B cell (primary cell): ENCODE measurements at regions not wholly inside any gene's neighbourhood (a gene's known extent, or its start where the extent isn't known, plus 50 kb on each side); places are given as distances from the start of the nearest gene placed in this dataset.
"Not testable (repeated sequence)": the region's sequence is repeated elsewhere in the genome, so short reads cannot be mapped to it uniquely, and the experiment has no call there.

Source experiments
- ATAC-seq: fragments of 200-7000 bp; cut with Tn5 transposase; one replicate; pipeline ENCODE4 v1.10.0; 2021; ENCODE audit warnings: low read depth, mild to moderate bottlenecking, moderate number of reproducible peaks, moderate library complexity
- CTCF ChIA-PET: fragments of 350-600 bp; sonication (Branson Sonifier 250); formaldehyde crosslinking; loops from one replicate; lab custom pipeline; 2021; ENCODE audit warnings: antibody characterized with exemption, inconsistent platforms; lab: Charles Lee
- POLR2A ChIA-PET: fragments of 350-600 bp; sonication (Branson Sonifier 250); formaldehyde crosslinking; loops from one replicate; lab custom pipeline; 2021; ENCODE audit warnings: antibody characterized with exemption; lab: Charles Lee
- DNase-seq: peaks from one replicate; pipeline ENCODE4 v3.0.0; 2013
- H2AFZ ChIP-seq: 2 replicates; pipeline ENCODE4 v1.6.1; 2012; ENCODE audit warnings: mild to moderate bottlenecking, low read depth, low read length; ENCODE audit not compliant: insufficient read depth, poor library complexity, severe bottlenecking
- H3K27ac ChIP-seq, 2 donors: 1 replicate in 1 of 2; 2 replicates in 1 of 2; pipeline ENCODE4 v1.5.1; 2012 to 2013; ENCODE audit warnings: low read length in 2 of 2, mild to moderate bottlenecking in 2 of 2, moderate library complexity in 1 of 2
- H3K27me3 ChIP-seq, 4 experiments: fragments of 200-600 bp in 1 of 4; sonication (generic) in 1 of 4; replicated peaks in 1 of 4; 1 replicate in 2 of 4; 2 replicates in 2 of 4; pipeline versions ENCODE4 v1.6.1 to v1.7.0; 2013 to 2016; ENCODE audit warnings: low read length in 3 of 4, mild to moderate bottlenecking in 2 of 4, mixed read lengths in 1 of 4, moderate library complexity in 1 of 4; ENCODE audit not compliant: insufficient read depth in 4 of 4, control insufficient read depth in 3 of 4; ENCODE audit errors: control extremely low read depth in 1 of 4
- H3K36me3 ChIP-seq, 2 experiments: replicated peaks in 1 of 2; 1 replicate in 1 of 2; 2 replicates in 1 of 2; pipeline versions ENCODE4 v1.6.1 to v1.7.1; 2013; ENCODE audit warnings: low read length in 1 of 2; ENCODE audit not compliant: insufficient read depth in 2 of 2, control insufficient read depth in 1 of 2; ENCODE audit errors: control extremely low read depth in 1 of 2, extremely low read depth in 1 of 2
- H3K4me1 ChIP-seq, 2 donors: fragments of 200-600 bp in 1 of 2; sonication (generic) in 1 of 2; 1 replicate in 1 of 2; 2 replicates in 1 of 2; pipeline versions ENCODE4 v1.5.1 to v1.6.1; 2013 to 2017; ENCODE audit warnings: low read length in 2 of 2; ENCODE audit not compliant: control insufficient read depth in 2 of 2, insufficient read depth in 2 of 2
- H3K4me2 ChIP-seq: replicated peaks from 2 replicates; pipeline ENCODE3; 2012; ENCODE audit warnings: mild to moderate bottlenecking, low read depth, low read length; ENCODE audit not compliant: poor library complexity, severe bottlenecking
- H3K4me3 ChIP-seq, 5 experiments: fragments of 200-600 bp in 1 of 5; sonication (generic) in 1 of 5; 1 replicate in 3 of 5; 2 replicates in 2 of 5; pipeline versions ENCODE4 v1.5.1 to v1.7.0; 2011 to 2016; ENCODE audit warnings: low read length in 4 of 5, mild to moderate bottlenecking in 4 of 5, low read depth in 2 of 5, control low read depth in 1 of 5, moderate library complexity in 1 of 5; ENCODE audit not compliant: insufficient read depth in 1 of 5; ENCODE audit errors: control extremely low read depth in 1 of 5, extremely low read depth in 1 of 5
- H3K79me2 ChIP-seq: fragments of 200-600 bp; sonication (generic); one replicate; pipeline ENCODE4 v1.6.0; 2016; ENCODE audit warnings: low read length; ENCODE audit not compliant: control insufficient read depth, insufficient read depth
- H3K9ac ChIP-seq: fragments of 200-600 bp; sonication (generic); 2 replicates; pipeline ENCODE4 v1.6.1; 2017; ENCODE audit warnings: mild to moderate bottlenecking, low read length, moderate library complexity
- H3K9me3 ChIP-seq, 3 donors: one replicate each; pipeline versions ENCODE4 v1.6.1 to v1.7.1; 2013; ENCODE audit warnings: low read length in 2 of 3; ENCODE audit not compliant: control insufficient read depth in 2 of 3, insufficient read depth in 1 of 3; ENCODE audit errors: control extremely low read depth in 1 of 3
- H4K20me1 ChIP-seq: 2 replicates; pipeline ENCODE4 v1.6.0; 2012; ENCODE audit warnings: mild to moderate bottlenecking, low read length; ENCODE audit not compliant: insufficient read depth, control insufficient read depth, poor library complexity, severe bottlenecking
- H3K27ac Mint-ChIP-seq: one replicate; pipeline ENCODE4 v1.8.0; 2021; ENCODE audit warnings: mixed read lengths
- H3K27me3 Mint-ChIP-seq: one replicate; pipeline ENCODE4 v1.8.0; 2021; ENCODE audit warnings: mixed read lengths
- H3K4me1 Mint-ChIP-seq: one replicate; pipeline ENCODE4 v1.8.0; 2021; ENCODE audit warnings: mixed read lengths
- H3K4me3 Mint-ChIP-seq: one replicate; pipeline ENCODE4 v1.8.0; 2021; ENCODE audit warnings: mixed read lengths
- H3K9me3 Mint-ChIP-seq: one replicate; pipeline ENCODE4 v1.8.0; 2022; ENCODE audit warnings: mixed read lengths; ENCODE audit not compliant: insufficient read depth
- EZH2 ChIP-seq: IDR thresholded peaks from 2 replicates; pipeline ENCODE4 v1.6.1; 2012; ENCODE audit warnings: borderline replicate concordance, low read depth, mild to moderate bottlenecking, moderate library complexity, low read length; ENCODE audit not compliant: insufficient read depth, poor library complexity, severe bottlenecking
- WGBS: methylation state at CpG from one replicate; pipeline ENCODE4 v1.1.5; 2013; ENCODE audit warnings: missing lambda C conversion rate; ENCODE audit not compliant: insufficient coverage; 5-methylcytosine and 5-hydroxymethylcytosine counted together
- intact Hi-C: fragments of 100-400 bp; cut with micrococcal nuclease; formaldehyde crosslinking; loops from one replicate; pipeline ENCODE4 v1.10.0; 2022
- TF ChIP-seq, protein P1 (sequence below): fragments of 200-600 bp; IDR thresholded peaks from one replicate; pipeline ENCODE4 v1.8.0; 2022; ENCODE audit warnings: antibody characterized with exemption, mild to moderate bottlenecking

DNA sequence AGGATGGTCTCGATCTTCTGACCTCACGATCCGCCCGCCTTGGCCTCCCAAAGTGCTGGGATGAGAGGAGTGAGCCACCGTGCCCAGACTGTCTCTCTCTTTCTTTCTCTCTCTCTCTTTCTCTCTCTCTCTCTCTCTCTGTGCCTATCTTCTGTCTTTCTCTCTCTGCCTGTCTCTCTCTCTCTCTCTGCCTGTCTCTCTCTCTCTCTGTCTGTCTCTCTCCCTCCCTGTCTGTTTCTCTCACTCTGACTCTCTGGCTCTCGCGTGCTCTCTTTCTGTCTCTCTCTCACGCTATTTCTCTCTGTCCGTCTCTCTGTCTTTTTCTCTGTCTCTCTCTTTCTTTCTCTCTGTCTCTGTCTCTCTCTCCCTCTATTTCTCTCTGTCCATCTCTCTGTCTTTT lies 3911.2 kb upstream of the OR11H1 start:
- Mint-ChIP-seq H3K27me3 (no peaks in the 10 kb centered on the region), H3K4me3 (no peak overlapping the region), H3K27ac (no peak overlapping the region), H3K9me3 (peaks cover 27% of the 10 kb centered on the region), H3K4me1 (no peaks in the 10 kb centered on the region)
- DNase-seq (no peak), ATAC-seq (no peak)
- POLR2A ChIA-PET: no interaction called here
- CTCF ChIA-PET: no interaction called here
- TF ChIP-seq, protein P1, sequence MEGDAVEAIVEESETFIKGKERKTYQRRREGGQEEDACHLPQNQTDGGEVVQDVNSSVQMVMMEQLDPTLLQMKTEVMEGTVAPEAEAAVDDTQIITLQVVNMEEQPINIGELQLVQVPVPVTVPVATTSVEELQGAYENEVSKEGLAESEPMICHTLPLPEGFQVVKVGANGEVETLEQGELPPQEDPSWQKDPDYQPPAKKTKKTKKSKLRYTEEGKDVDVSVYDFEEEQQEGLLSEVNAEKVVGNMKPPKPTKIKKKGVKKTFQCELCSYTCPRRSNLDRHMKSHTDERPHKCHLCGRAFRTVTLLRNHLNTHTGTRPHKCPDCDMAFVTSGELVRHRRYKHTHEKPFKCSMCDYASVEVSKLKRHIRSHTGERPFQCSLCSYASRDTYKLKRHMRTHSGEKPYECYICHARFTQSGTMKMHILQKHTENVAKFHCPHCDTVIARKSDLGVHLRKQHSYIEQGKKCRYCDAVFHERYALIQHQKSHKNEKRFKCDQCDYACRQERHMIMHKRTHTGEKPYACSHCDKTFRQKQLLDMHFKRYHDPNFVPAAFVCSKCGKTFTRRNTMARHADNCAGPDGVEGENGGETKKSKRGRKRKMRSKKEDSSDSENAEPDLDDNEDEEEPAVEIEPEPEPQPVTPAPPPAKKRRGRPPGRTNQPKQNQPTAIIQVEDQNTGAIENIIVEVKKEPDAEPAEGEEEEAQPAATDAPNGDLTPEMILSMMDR: no peak
- TF ChIP-seq EZH2: no peak
- Histone ChIP-seq H3K27ac (no peak overlapping the region), H3K79me2 (no peaks in the 10 kb centered on the region), H3K9me3 (peaks cover 0 to 65% (median 0%) of the 10 kb centered on the region in 3 donors), H3K4me3 (no peak overlapping the region), H3K27me3 (no peaks in the 10 kb centered on the region), H3K4me2 (no peak overlapping the region), H3K4me1 (no peaks in the 10 kb centered on the region), H3K9ac (no peak overlapping the region), H2AFZ (no peak overlapping the region), H3K36me3 (no peaks in the 10 kb centered on the region), H4K20me1 (no peaks in the 10 kb centered on the region)
- 93% methylated on average over 9 of the region's 9 CpGs for WGBS
- intact Hi-C loops: no loop called here

DNA sequence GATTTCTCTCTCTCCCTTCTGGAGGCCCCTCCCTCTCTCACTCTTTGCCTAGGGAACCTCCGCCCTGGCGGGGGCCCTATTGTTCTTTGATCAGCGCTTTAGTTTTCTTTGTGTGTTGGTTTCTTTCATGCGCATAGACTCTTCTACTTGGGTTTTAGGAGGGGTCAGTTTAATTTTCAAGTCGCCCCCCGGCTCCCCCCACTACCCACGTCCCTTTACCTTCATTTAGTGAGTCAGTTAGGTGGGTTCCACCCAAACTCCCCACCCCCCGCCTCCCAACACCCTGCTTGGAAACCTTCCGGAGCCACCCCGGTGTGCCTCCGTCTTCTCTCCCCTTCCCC lies 3909.7 kb upstream of the OR11H1 start:
- intact Hi-C loops, H3K27ac Mint-ChIP-seq, H3K4me2 ChIP-seq, CTCF ChIA-PET, H3K36me3 ChIP-seq, H3K9ac ChIP-seq, H3K27me3 Mint-ChIP-seq, H3K27ac ChIP-seq, ATAC-seq, DNase-seq, H3K4me3 ChIP-seq, H4K20me1 ChIP-seq, H3K4me3 Mint-ChIP-seq, H2AFZ ChIP-seq, H3K4me1 Mint-ChIP-seq, H3K4me1 ChIP-seq, H3K27me3 ChIP-seq, POLR2A ChIA-PET, H3K79me2 ChIP-seq: not testable (repeated sequence)
- no CpG with 5 or more reads among the region's 11 CpGs for WGBS
- peaks cover 0 to 55% (median 1%) of the 10 kb centered on the region in 3 donors for H3K9me3 ChIP-seq
- H3K9me3 Mint-ChIP-seq: peaks cover 25% of the 10 kb centered on the region

DNA sequence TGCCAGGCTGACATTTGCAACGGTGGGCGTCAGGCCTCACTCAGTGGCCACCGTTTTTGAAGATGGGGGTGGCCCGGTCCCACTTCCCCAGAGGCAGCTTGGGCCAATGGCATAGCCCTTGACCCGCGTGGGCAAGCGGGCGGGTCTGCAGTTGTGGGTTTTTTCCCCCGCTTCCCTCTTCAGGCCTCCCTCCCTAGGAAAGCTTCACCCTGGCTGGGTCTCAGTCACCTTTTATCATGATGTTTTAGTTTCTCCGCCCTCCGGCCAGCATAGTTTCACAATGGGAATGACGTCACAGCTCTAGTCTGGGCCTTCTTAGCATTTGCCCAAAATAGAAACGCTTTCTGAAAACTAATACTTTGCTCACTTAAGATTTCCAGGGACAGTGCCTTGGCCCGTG lies 3909.3 kb upstream of the OR11H1 start:
- POLR2A ChIA-PET, H3K4me1 ChIP-seq, ATAC-seq, H3K27ac Mint-ChIP-seq, H3K4me3 ChIP-seq, H2AFZ ChIP-seq, H3K4me2 ChIP-seq, H3K4me3 Mint-ChIP-seq, H3K9ac ChIP-seq, CTCF ChIA-PET, H3K27me3 ChIP-seq, intact Hi-C loops, H3K79me2 ChIP-seq, H3K27me3 Mint-ChIP-seq, H4K20me1 ChIP-seq, DNase-seq, H3K4me1 Mint-ChIP-seq, H3K27ac ChIP-seq, H3K36me3 ChIP-seq: not testable (repeated sequence)
- WGBS: 77% methylated on average over 12 of the region's 14 CpGs
- H3K9me3 ChIP-seq: peaks cover 0 to 51% (median 1%) of the 10 kb centered on the region in 3 donors
- peaks cover 28% of the 10 kb centered on the region for H3K9me3 Mint-ChIP-seq
